ENCODE measurements at regions not wholly inside any gene's neighbourhood (a gene's known extent, or its start where the extent isn't known, plus 50 kb on each side); places are given as distances from the start of the nearest gene placed in this dataset.
"Not testable (repeated sequence)": the region's sequence is repeated elsewhere in the genome, so short reads cannot be mapped to it uniquely, and the experiment has no call there.

DNA sequence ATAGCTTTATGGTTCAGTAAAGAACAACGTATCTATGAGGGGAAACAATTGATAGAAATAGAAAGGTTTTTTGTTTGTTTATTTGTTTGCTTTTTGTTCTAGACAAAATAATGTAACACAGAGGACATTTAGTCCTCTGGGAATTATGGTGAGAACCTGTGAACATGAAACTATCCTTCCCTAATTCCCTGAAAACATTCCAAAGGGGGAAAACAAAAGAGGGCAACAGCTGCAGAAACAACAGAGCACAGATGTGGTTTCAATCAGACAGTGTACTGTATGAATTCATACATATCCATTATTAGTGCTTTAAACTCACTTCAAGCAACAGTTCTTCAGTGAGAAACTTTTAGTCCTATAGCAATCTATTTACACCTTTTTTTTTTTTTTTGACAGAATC, 1489.8 kb upstream of the C9orf72 start:
- no peak for DNase-seq

DNA sequence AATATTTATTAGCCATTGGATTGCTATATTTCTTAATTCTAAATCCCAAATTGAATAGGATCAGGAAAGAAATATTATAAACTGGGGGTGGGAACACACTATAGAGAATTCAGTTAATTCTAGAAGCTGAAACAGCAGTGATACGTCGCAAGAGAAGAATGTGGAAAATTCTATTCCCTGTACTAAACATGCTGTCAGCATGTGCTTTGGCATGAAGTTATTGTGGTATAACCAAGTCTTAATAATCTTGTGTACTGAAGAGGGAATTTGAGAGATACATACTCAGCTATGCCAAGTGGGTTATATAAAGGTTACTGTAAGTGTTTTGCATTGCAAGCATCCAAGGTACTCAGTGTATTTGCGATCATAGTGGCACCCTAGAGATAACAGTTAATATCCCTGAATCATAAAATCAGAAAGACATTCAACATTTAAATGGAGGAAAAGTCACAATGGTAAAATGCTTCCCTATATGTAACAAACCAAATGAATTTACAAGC, 1492.9 kb upstream of the C9orf72 start:
- no peak for DNase-seq

DNA sequence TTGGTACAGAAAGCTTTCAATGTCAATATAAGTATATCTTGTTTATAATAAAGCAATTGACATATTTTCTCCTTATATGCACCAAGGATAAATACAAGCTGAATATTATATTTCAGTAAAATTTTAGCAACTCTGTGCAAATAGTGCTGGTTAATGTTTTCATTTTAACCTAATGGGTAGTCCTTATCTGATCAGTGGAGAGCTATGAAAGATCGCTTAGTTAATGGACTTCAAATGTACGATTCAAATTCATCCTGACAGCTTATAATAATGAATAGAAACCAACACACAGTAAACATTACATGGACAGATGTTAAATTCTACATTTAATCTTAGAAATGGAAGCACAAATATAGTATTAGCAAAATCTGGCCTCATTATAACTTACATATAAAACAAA, 1495.2 kb upstream of the C9orf72 start:
- DNase-seq, result no peak

DNA sequence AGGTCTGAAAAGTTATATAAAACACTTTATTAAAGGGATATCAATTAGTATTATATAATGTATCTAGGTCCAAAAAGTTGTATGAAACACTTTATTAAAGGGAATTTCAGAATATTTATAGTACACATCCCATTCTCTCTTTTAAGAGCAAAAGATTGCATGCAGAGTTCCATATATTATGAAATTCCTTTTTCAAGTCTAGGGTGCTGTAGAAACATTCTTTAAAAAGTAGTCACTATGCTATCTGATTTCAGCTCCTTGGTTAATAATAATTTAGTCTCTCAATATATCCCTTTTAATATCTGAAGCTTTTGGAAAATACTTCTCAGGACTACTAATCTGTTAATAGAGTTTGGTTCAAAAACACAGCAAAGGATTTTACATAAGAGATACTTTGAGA, 1496.1 kb upstream of the C9orf72 start:
- no peak for DNase-seq

DNA sequence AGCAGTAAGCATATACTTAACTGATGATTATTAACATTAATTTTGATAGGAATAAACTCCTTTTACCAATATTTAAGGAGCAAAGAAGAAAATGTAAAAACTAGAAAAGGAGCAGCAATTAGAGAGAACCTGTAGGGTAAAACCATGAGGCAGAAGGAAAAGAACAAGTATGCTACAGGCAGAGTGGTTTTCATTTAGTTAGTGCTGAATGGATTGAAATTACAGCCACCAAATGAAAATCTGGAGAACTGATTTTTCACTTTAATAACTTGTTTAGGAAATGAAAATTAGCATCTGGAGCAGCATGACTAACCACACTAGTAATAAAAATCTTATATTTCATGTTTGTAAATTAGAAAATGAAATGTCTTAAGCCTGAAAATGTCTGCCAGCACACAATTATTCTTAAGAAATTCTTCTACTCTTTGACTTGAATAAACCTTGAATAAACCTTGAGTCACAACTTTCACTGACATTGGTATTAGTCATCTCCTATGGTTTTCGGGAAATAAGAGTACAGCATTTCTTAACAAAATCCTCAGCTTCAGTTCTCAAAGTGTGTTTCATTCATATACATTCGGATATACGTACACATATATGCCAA, 1504.9 kb upstream of the C9orf72 start:
- DNase-seq, result no peak

DNA sequence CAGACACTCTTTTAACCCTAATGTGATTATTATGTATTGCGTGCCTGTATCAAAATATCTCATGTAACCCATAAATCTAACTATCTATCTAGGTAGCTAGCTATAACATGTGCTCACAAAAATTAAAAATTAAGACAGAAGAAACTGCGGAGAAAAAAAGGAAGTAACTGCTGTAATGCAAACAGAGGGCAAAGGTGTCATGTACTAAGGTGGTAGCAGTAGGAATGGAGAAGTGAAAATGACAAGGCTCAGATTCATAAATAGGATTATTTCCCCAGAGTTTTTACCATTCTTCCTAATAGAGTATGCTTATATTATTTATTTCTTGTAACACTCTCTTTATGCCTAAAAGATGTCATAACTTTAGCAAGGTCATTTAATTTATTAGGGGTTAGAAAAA, 1527.5 kb upstream of the C9orf72 start:
- no peak for DNase-seq

DNA sequence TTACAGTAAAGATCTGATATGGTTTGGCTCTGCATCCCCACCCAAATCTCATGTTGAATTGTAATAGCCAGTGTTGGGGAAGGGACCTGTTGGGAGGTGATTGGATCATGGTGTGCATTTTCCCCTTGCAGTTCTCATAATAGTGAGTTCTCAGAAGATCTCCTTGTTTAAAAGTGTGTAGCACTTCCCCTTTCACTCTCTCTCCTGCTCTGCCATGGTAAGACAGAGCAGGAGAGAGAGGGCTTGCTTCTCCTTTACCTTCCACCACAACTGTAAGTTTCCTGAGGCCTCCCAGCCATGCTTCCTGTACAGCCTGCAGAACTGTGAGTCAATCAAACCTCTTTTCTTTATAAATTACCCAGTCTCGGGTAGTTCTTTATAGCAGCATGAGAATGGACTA, 1530.9 kb upstream of the C9orf72 start:
- not testable (repeated sequence) for DNase-seq

DNA sequence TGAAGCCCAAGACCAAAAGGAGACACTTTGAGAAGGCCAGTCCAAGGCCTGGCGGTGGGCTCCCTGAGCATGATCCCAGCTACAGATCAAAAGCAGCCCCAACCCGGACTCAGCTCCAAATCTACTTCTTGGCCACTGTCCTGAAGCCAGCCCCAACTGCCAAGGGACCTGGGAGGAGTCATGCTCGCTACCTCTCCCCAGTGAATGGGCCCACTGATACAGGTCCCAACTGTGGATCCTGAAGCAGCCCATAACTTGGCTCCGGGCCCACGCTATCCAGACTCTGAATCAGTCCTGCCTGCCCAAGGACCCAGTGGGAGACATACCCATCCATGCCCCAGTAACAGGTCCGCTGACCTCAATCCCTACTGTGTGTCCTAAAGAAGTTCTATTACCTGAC, 1545.3 kb upstream of the C9orf72 start:
- no peak for DNase-seq

DNA sequence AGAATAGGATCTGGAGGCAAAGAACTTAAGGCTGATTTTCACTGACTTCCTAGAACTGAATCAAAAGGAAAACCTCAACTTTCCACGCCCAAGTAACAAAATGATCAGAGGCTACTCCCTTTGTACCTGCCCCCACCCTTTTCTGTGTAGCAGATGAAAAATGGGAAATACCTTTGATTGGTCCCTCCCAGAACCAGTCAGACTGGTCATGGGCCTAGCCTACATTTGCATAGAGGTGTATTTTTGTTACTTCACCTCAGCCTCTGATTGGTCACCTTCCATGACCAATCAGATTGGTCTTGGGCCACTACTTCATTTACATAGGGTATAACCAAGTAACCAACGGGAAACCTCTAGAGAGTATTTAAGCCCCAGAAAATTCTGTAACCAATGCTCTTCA, 1553.5 kb upstream of the C9orf72 start:
- DNase-seq, result no peak

DNA sequence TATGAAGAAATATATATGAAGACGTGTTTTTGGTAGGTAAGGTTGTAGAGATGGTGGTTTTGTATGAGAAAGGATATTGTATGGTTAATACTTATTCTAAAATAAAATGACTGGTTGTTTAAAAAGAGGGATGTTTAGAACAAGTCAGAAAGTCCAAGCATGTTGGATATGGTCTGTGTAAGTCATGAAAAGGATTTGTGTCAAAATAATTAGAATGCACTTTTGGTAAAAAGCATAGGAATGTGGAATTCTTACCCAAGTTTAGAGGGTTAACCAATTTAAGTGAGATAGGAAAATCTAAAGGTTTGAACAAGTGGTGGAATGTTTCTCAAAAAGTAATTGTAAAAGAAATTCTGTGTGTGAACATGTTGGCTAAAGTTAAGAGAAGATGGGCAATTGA, 1556.5 kb upstream of the C9orf72 start:
- DNase-seq, result no peak

DNA sequence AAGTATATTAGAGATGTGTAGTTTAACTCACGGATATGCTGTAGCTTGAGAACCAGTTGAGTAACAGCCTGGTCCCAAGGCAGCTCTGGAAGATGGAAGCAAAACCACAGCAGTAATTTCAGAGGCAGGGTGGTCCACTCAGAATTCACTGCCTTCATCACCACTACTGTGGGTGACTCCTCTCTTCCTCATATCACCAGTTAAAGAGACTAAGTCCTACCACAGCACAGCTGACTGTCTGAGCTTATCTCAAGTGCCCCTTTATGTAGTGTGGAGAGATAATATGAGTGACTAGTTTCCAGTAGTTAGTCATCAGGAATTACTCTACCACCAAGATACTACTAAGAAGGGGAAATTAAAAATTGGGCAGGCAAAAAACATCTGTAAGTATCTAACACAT, 1571.2 kb upstream of the C9orf72 start:
- no peak for DNase-seq

DNA sequence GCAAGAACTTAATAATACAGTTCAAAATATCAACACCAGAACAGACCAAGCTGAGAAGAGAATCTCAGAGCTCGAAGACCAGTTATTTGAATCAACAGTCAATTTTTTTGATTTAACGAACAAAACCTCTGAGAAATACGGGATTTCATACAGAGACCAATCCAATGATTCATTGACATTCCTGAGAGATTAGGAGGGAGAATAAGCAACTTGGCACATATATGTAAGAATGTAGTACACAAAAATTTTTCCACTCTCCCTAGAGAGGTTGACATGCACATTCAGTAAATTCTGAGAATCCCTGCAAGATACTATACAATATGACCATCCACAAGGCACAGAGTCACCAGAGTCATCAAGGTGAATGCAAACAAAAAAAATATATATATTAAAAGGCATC, 1577.3 kb upstream of the C9orf72 start:
- no peak for DNase-seq

DNA sequence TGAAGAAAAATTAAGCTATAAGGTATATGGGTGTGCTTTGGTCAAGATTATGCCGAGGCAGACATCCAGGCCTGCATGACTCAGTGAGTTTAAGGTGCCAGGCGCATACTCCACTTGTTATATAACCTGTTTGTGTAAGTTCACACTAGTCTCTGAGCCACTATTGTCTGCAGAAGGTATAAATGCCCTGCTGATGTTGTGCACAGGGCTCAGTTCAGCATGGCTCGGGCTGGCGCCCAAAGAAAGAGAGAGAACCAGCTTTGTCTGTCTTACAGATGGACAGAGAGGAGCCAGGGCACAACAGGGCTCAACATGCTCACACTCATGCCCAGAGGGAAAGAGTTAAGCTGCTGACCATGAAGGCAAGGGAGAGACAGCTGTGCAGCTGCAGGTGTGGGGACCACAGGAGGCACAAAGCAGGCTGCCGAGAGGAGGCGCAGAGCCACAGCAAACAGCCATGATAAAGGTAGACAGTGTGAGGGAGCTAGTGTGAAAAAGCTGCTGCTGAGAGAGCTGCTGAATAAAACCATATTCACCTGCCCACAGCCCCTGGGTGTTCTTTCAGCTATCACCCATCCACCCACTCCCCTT, 1587.6 kb upstream of the C9orf72 start:
- DNase-seq, result no peak

DNA sequence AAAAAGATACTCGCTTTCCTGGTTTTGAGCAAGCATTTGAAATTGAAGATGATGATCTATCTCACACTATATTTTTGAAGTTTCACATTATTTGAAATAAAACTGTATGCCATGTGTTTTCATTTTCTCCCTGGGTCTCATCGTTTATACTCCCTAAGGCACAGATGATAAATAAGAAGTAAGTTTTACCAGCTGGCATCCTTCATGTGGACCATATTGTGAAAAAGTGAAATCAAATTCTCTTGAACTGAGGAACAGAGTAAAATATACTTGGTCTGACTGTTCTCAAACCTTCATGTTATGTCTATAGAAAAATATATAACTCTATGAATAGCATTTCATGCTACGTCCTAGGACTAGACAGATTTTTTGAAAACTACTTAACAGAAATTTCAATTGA, 1600.9 kb upstream of the C9orf72 start:
- DNase-seq, result no peak

DNA sequence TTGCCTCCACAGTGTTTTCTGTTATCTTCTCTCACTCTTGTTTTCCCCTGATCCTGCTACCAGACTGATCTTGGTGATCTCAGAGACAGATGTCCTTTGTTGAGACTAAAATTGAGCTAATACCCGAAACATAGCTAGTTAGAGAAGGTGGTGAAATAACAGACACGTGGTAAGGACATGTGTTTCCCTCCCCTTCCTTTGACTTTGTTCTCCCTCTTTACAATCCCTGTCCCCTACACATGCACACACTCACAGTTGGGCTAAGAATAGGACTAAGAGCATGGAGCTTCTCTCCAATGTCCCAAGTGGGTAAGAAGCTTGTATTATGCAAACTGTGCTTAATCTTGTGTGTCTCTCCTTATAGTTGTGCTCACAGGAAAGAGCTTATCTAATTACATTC, 1603.0 kb upstream of the C9orf72 start:
- DNase-seq, result no peak

DNA sequence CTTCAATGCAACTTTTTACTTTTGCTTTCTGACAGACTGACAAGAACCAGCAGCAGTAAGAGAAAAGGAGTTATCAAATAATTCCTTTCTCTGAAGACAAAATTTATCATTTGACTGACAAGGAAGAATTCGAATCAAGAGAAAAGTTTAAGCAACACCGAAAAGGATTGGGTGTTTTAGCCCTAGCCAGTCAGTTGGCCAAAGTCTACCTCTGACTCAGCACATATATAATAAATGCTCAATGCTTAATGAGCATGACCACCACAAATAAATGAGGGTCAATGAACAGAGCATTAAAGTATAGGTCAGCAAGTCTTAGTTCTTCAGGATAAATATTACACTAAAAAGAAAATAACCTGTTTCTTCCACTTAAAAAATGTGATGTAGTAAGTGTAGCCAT, 1603.5 kb upstream of the C9orf72 start:
- no peak for DNase-seq

DNA sequence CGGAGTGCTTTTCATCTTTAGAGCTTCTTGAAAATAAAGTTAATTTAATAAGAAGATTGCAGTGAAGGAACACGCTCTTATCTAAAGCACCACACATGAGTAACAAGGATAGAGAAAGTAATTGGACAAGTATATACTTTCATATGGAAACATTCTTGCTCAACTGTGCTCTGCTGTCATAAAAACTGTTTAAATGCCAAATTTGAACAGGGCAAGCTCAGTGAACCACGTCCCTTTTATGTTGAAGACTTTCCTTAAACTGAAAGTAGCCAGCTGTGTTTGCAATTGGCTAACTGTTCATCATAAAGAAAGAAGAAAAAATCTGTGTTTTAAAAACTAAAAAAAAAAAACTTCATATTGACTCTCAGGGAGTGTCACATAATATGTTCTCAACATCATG, 1610.7 kb upstream of the C9orf72 start:
- DNase-seq, result no peak

DNA sequence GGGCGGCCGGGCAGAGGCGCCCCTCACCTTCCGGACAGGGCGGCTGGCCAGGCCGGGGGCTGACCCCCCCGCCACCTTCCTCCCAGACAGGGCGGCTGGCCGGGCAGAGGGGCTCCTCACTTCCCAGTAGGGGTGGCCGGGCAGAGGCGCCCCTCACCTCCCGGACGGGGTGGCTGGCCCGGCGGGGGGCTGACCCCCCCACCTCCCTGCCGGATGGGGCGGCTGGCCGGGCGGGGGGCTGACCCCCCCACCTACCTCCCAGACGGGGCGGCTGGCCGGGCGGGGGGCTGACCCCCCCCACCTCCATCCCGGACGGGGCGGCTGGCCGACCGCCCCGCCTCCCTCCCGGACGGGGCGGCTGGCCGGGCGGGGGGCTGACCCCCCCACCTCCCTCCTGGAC, 1615.5 kb upstream of the C9orf72 start:
- DNase-seq, result not testable (repeated sequence)

DNA sequence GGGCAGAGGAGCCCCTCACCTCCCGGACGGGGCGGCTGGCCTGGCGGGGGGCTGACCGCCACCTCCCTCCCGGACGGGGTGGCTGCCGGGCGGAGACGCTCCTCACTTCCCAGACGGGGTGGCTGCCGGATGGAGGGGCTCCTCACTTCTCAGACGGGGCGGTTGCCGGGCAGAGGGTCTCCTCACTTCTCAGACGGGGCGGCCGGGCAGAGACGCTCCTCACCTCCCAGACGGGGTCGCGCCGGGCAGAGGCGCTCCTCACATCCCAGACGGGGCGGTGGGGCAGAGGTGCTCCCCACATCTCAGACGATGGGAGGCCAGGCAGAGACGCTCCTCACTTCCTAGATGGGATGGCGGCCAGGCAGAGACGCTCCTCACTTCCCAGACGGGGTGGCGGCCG, 1615.9 kb upstream of the C9orf72 start:
- not testable (repeated sequence) for DNase-seq

DNA sequence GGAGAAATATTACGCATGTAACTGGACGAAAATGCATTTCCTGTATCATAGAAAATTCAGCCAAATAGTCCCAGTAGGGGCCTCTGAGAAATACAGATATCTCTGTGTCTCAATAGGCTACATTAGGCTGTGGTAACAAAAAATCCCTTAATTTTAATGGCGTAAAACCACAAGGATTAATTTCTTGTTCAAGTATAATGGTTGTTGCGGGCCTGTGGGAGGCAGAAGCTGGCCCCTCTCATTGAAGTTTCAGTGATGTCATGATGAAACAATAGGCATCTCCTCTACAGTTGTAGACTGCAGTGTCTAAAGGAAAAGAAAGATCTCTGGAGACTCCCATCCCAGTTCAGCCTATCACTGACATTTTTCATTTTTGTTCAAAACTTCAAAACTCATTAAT, 1625.6 kb upstream of the C9orf72 start:
- no peak for DNase-seq

DNA sequence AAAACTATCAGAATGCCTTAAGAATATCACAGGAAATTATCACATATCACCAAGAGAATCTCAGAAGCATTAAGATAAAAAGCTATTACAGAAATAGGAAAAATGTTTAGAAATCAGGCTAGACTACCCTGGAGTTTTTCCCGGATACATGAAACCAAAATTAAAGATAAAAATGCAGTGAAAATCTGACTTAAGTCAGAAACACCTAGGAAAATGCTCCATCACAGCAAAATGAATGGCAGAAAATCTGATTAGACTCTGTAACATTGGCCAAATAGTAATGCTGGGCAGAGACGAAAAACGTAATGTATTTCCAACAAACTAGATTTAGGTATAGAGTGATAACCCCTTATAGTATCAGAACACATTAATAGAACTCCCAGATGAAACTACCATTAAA, 1626.7 kb upstream of the C9orf72 start:
- no peak for DNase-seq

DNA sequence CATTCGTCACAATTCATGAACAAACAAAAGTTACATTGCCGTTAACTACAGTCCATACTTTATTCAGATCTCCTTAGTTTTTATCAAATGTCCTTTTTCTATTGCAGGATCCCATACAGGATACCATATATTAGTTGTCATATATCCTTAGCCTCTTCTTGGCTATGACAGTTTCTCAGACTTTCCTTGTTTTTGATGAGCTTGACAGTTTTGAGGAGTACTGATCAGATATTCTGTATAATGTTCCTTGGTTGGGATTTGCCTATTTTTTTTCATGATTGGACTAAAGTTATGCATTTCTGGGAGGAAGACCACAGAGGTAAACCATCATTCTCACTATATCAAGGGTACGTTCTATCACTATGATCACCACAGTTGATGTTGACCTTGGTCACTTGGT, 1627.4 kb upstream of the C9orf72 start:
- no peak for DNase-seq

DNA sequence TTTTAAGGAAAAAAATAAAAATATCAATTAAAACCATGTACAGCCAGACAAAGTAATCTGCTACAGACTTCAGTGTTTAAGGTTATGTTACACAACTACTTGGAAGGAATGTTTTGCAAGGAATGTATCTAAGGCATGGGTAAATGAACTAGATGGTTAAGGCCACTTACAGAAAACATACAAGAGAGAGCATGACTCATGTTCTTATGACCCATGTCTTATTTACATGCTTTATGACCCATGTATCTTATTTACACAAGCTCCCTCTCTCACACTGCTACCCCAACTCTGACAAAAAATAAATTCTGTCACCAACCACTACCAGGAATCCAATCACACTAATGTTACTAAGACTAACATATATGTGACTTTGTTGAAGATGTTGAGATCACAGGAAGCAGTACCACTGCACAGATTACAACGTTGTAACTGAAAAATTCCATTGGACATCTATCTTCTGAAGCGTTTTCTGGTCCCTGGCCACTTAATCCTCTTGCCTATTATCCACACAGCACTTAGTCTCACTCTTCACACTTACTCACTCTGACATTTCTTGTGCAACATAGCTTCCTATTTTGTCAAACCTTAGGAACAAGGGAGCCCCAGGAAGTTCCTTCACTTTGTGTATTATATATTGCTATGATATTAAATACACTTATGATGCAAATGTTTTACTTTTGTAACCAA, 1630.1 kb upstream of the C9orf72 start:
- no peak for DNase-seq

DNA sequence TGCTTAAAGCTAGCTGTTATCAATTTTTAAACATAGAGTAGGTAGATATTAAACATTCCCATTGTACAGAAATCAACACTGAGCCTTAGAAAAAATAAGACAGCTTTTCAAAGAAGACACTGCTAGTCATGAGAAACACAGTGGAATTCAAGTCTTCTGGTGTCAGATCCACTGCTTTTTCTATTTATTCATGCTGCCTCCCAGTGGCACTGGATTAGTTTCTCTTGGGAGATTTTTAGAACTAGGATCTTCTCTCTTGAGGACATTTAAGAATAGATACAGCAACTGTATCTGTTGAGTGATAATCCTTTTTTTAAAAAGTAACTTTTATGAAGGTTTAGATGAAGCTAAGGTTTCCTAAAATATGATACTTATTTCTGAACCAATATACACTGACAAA, 1635.4 kb upstream of the C9orf72 start:
- no peak for DNase-seq
